ENCODE measurements at regions not wholly inside any gene's neighbourhood (a gene's known extent, or its start where the extent isn't known, plus 50 kb on each side); places are given as distances from the start of the nearest gene placed in this dataset.

- Mint-ChIP-seq H3K27ac (no peak overlapping the region), H3K36me3 (ENCODE audit: low read depth) (no peaks in the 10 kb centered on the region), H3K4me3 (no peak overlapping the region), H3K27me3 (ENCODE audit: low read depth) (peaks cover 6% of the 10 kb centered on the region), H3K4me1 (ENCODE audit: low read depth) (no peaks in the 10 kb centered on the region), H3K9me3 (no peaks in the 10 kb centered on the region)
- peak; percentile 14 for DNase-seq
- CTCF ChIA-PET, result no interaction called here
- intact Hi-C loops (cut with micrococcal nuclease), result no loop called here
Observed at GRCh38 chr1:94713472-94714141, 106.5 kb upstream of the SLC44A3 start.

DNA sequence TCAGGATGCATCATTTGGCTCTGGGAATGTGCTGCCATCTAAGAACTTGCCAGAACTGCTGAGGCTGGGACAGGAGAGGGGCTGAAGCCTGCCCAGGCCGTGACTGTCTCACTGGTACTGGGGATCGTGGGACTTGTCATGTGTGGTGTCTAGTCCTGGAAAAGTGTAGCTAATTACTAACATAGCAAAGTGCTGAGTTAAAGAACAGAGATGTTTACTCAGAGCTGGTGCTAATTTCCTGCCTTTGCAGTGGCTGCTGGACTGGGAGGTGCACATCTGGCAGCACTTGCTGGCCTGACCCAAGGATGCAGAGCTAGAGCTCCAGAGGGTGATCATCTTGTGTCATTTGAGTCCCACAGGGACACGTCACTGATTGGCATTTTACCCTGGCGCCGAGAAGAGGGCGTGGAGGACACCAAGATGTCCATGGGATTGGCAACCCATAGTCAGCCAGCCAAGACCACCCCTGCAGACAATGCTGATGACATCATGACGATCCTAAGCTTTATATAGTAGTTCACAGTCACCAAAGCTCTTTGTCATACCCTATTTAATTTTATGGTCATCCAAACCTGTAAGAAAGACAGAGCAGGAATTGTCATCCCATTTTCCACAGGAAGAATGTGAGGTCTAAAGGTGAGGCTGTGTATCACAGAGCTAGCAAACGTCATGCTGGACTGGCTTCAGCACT is 110.1 kb upstream of the SLC44A3 start:
- no peaks in the 10 kb centered on the region for H3K9me3 Mint-ChIP-seq
- DNase-seq, result no peak
- H3K4me3 Mint-ChIP-seq, result no peak overlapping the region
- H3K36me3 Mint-ChIP-seq (ENCODE audit: low read depth), result no peaks in the 10 kb centered on the region
- intact Hi-C loops (cut with micrococcal nuclease), result no loop called here
- H3K27ac Mint-ChIP-seq, result no peak overlapping the region
- CTCF ChIA-PET, result no interaction called here
- H3K27me3 Mint-ChIP-seq (ENCODE audit: low read depth), result peaks cover 7% of the 10 kb centered on the region
- H3K4me1 Mint-ChIP-seq (ENCODE audit: low read depth), result no peaks in the 10 kb centered on the region

DNA sequence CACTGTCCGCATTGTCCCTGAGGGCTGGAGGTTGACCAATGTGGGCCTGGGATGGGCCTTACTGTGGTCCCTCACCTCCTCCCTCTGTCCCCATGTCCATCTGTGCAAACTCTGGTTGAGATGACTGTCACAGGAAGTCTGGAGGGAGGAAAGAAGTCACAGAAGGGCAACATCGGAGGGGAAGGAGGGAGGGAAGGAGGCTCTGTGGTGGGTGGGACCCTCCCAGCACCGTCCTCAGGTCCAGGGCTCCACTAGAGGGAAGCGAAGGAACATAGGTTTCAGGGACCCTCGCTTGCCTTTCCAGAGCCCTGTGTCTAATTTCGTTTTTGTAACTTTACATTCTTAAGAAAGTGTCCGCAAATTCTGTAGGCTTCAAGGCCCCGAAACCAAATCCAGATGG is 111.3 kb upstream of the SLC44A3 start:
- Mint-ChIP-seq H3K27ac (no peak overlapping the region), H3K4me3 (no peak overlapping the region), H3K36me3 (ENCODE audit: low read depth) (no peaks in the 10 kb centered on the region), H3K27me3 (ENCODE audit: low read depth) (peaks cover 7% of the 10 kb centered on the region), H3K9me3 (no peaks in the 10 kb centered on the region), H3K4me1 (ENCODE audit: low read depth) (no peaks in the 10 kb centered on the region)
- CTCF ChIA-PET, result interaction anchor here (0.7 kb wide), 1 partner anchor 10 kb away, joined by 3 read pairs; no protein-coding TSS in a partner anchor
- intact Hi-C loops (cut with micrococcal nuclease), result no loop called here
- DNase-seq, result no peak

DNA sequence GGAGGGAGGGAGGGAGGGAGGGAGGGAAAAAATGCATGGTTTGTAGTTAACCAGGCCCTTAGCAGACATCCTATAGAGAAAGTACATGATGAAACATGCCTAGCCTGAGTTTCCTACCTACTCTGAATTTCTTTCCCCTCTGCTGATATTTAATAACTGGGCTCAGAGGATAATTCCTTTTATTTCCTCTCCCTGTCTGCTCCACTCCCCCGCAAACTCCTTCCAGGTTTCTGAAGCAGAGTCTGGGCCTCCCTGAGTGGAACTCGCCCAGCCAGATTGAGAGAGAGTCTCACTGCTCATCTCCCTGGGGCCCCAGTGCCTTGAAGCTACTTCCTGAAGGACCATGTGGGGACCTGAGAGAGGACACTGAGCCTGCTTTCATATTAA is 111.9 kb upstream of the SLC44A3 start:
- no peaks in the 10 kb centered on the region for H3K9me3 Mint-ChIP-seq
- H3K27ac Mint-ChIP-seq, result no peak overlapping the region
- H3K27me3 Mint-ChIP-seq (ENCODE audit: low read depth), result peaks cover 7% of the 10 kb centered on the region
- no peaks in the 10 kb centered on the region for H3K36me3 Mint-ChIP-seq (ENCODE audit: low read depth)
- CTCF ChIA-PET, result interaction anchor here (0.7 kb wide), 1 partner anchor 10 kb away, joined by 3 read pairs; no protein-coding TSS in a partner anchor
- H3K4me3 Mint-ChIP-seq, result no peak overlapping the region
- DNase-seq, result no peak
- no peaks in the 10 kb centered on the region for H3K4me1 Mint-ChIP-seq (ENCODE audit: low read depth)
- intact Hi-C loops (cut with micrococcal nuclease), result no loop called here

- Mint-ChIP-seq H3K36me3 (ENCODE audit: low read depth) (no peaks in the 10 kb centered on the region), H3K4me3 (no peak overlapping the region), H3K4me1 (ENCODE audit: low read depth) (no peaks in the 10 kb centered on the region), H3K9me3 (no peaks in the 10 kb centered on the region), H3K27me3 (ENCODE audit: low read depth) (peaks cover 7% of the 10 kb centered on the region), H3K27ac (no peak overlapping the region)
- DNase-seq, result no peak
- intact Hi-C loops (cut with micrococcal nuclease), result no loop called here
- CTCF ChIA-PET, result interaction anchor here (0.7 kb wide), 1 partner anchor 11 kb away, joined by 3 read pairs; no protein-coding TSS in a partner anchor
Observed at GRCh38 chr1:94707321-94708298, 112.5 kb upstream of the SLC44A3 start.

DNA sequence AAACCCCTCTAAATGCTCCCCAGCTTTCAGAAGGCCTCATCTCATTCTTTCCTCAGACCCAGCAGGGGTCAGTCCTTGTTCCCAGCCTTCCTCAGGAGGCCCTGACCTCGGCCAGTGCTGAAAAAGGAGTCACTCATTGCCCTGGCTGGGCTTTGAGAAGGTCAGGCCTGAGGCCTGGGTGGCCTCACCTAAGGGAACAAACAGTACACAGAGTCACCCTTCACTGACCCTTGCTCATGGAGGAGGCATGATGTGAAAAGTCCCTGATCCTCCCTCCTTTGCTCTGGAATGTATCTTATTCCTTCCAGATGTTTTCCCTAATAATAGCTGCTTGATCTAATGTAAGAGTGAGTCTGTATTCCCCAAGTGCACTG is 117.7 kb upstream of the SLC44A3 start:
- H3K9me3 Mint-ChIP-seq, result no peaks in the 10 kb centered on the region
- H3K4me1 Mint-ChIP-seq (ENCODE audit: low read depth), result no peaks in the 10 kb centered on the region
- H3K4me3 Mint-ChIP-seq, result no peak overlapping the region
- H3K36me3 Mint-ChIP-seq (ENCODE audit: low read depth), result no peaks in the 10 kb centered on the region
- no peak for DNase-seq
- CTCF ChIA-PET, result no interaction called here
- intact Hi-C loops (cut with micrococcal nuclease), result no loop called here
- H3K27ac Mint-ChIP-seq, result no peak overlapping the region
- peaks cover 2% of the 10 kb centered on the region for H3K27me3 Mint-ChIP-seq (ENCODE audit: low read depth)

DNA sequence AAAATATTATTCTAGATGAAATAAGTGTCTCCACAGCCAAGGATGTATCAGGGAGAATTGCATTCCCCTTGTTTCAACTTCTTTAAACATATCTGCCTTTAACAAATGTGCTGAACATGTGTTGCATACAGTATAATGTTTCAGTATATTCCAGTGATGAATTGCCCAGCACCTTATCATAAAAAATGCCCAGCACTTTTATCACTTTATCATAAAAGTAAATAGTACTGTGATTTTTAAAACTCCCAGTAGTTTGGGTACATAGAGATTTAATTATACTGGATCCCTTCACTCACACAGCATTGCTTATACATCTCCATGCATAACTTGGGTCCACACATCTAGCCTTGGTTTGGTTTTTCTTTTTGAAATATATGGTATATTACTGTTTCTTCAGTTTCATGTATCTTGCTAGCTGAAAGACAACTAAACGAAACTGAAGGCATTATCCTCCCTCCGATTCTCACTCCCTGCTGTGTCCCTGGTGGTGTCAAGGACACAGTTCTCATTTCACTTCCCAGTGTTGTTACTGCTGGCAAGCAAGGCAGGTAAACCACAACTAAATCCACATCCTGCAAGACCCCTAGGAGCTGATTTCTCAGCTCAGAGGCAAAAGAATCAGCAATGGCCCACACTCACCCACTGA is 118.2 kb upstream of the SLC44A3 start:
- no peak overlapping the region for H3K4me3 Mint-ChIP-seq
- no peak for DNase-seq
- H3K4me1 Mint-ChIP-seq (ENCODE audit: low read depth), result no peaks in the 10 kb centered on the region
- H3K36me3 Mint-ChIP-seq (ENCODE audit: low read depth), result no peaks in the 10 kb centered on the region
- peaks cover 2% of the 10 kb centered on the region for H3K27me3 Mint-ChIP-seq (ENCODE audit: low read depth)
- no peaks in the 10 kb centered on the region for H3K9me3 Mint-ChIP-seq
- H3K27ac Mint-ChIP-seq, result no peak overlapping the region
- CTCF ChIA-PET, result no interaction called here
- intact Hi-C loops (cut with micrococcal nuclease), result no loop called here

GRCh38 chr1:94698759-94699502 is 121.2 kb upstream of the SLC44A3 start:
- no peaks in the 10 kb centered on the region for H3K36me3 Mint-ChIP-seq (ENCODE audit: low read depth)
- intact Hi-C loops (cut with micrococcal nuclease), result no loop called here
- peaks cover 2% of the 10 kb centered on the region for H3K9me3 Mint-ChIP-seq
- no peaks in the 10 kb centered on the region for H3K4me1 Mint-ChIP-seq (ENCODE audit: low read depth)
- H3K27me3 Mint-ChIP-seq (ENCODE audit: low read depth), result no peaks in the 10 kb centered on the region
- no peak overlapping the region for H3K27ac Mint-ChIP-seq
- no peak for DNase-seq
- no peak overlapping the region for H3K4me3 Mint-ChIP-seq
- CTCF ChIA-PET, result interaction anchor here (1.8 kb wide), 1 partner anchor 17 kb away, joined by 3 read pairs; no protein-coding TSS in a partner anchor

DNA sequence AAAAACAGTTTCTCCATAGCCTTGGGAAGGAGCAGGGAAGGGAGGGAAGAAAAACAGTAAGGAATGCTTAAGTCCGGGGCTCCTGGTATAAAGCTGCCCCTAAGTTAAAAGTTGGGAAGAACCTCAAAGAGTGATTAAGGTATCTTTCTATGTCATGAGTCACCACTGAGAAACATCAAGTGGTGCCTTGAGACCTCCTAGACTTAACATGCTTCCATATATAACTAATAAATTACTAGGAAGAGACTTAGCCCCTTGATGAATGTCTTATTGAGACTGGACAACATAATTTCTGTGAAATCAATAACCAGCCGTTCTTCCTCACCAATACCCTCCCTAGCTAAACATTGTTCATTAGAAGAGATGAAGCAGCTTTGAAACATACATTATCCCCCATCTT is 121.8 kb upstream of the SLC44A3 start:
- no peaks in the 10 kb centered on the region for H3K36me3 Mint-ChIP-seq (ENCODE audit: low read depth)
- H3K4me3 Mint-ChIP-seq, result no peak overlapping the region
- intact Hi-C loops (cut with micrococcal nuclease), result no loop called here
- H3K27ac Mint-ChIP-seq, result no peak overlapping the region
- DNase-seq, result no peak
- peaks cover 2% of the 10 kb centered on the region for H3K9me3 Mint-ChIP-seq
- CTCF ChIA-PET, result interaction anchor here (1.8 kb wide), 1 partner anchor 18 kb away, joined by 3 read pairs; no protein-coding TSS in a partner anchor
- H3K27me3 Mint-ChIP-seq (ENCODE audit: low read depth), result no peaks in the 10 kb centered on the region
- H3K4me1 Mint-ChIP-seq (ENCODE audit: low read depth), result no peaks in the 10 kb centered on the region

DNA sequence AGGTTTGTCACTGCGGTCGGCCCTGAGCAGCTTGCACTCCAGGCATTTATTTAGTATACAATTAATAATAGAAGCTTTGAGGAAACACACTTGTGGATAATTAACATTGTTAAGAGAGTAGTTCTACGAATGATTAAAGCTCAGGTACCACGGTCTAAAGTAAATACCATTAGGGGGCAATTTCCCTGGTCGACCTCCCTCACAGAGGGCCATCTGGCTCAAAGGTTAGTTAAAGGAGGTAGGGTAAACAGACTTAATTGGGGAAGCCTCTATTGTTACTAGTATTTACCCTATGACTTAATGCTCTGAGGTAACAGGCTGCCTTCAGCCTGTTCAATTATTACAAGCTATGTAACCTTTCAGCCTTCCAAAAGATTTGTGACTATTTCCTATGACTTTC is 122.3 kb upstream of the SLC44A3 start:
- no peaks in the 10 kb centered on the region for H3K4me1 Mint-ChIP-seq (ENCODE audit: low read depth)
- H3K36me3 Mint-ChIP-seq (ENCODE audit: low read depth), result no peaks in the 10 kb centered on the region
- H3K27me3 Mint-ChIP-seq (ENCODE audit: low read depth), result peaks cover 3% of the 10 kb centered on the region
- CTCF ChIA-PET, result interaction anchor here (1.8 kb wide), 1 partner anchor 18 kb away, joined by 3 read pairs; no protein-coding TSS in a partner anchor
- intact Hi-C loops (cut with micrococcal nuclease), result no loop called here
- peaks cover 2% of the 10 kb centered on the region for H3K9me3 Mint-ChIP-seq
- H3K4me3 Mint-ChIP-seq, result no peak overlapping the region
- H3K27ac Mint-ChIP-seq, result no peak overlapping the region
- DNase-seq, result no peak

DNA sequence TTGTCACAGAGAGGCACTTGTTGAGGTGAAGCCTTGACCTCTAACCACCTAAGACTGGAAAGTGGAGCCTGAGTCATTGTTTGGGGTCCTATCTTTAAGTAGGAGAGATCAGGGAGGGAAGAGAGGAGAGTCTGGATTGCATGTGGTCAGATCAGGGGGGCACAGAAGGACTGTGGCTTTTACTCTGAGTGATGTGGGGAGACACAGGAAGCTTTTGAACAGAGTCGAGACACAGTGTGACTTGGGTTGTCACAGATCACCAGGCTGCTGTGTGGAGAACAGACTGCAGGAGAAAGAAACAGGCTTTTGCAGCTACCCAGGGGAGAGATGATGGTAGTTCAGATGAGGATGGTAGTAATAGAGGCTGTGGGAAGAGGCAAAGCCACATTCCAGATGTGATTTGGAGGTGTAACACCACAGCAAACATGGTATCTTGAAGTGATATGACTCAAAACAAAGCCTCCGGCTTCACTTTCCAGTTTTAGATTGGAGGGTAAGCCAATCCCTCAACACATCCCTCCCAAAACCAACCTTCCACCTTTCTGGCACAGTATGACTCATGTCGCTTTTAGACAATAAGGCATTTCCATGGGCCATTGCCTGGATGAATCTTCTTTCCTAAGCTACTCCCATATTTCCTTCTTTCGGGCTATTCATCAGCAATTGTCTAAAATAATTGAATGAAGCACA is 125.8 kb upstream of the SLC44A3 start:
- Mint-ChIP-seq H3K27me3 (ENCODE audit: low read depth) (peaks cover 9% of the 10 kb centered on the region), H3K36me3 (ENCODE audit: low read depth) (no peaks in the 10 kb centered on the region), H3K9me3 (peaks cover 2% of the 10 kb centered on the region), H3K27ac (no peak overlapping the region), H3K4me1 (ENCODE audit: low read depth) (no peaks in the 10 kb centered on the region), H3K4me3 (no peak overlapping the region)
- CTCF ChIA-PET, result no interaction called here
- intact Hi-C loops (cut with micrococcal nuclease), result no loop called here
- no peak for DNase-seq

All from activated naive CD4-positive, alpha-beta T cell treated with anti-CD3 and anti-CD28 coated beads for 36 hours (primary cell).